GM12878 (cell line): ENCODE measurements at regions not wholly inside any gene's neighbourhood (a gene's known extent, or its start where the extent isn't known, plus 50 kb on each side); places are given as distances from the start of the nearest gene placed in this dataset.

Source experiments
- BMI1 ChIP-seq: fragments of 450-650 bp; IDR thresholded peaks from 2 replicates; pipeline ENCODE4 v1.6.1; 2016; ENCODE audit warnings: mild to moderate bottlenecking, moderate library complexity, borderline replicate concordance
- EP300 ChIP-seq, 2 experiments: fragments of 150-350 bp in 1 of 2; IDR thresholded peaks; 2 replicates each; pipeline ENCODE4 v1.6.1; 2011 to 2012; ENCODE audit warnings: low read depth in 2 of 2, low read length in 2 of 2, borderline replicate concordance in 1 of 2, improper control_type of control experiment in 1 of 2, inconsistent platforms in 1 of 2; ENCODE audit not compliant: control insufficient read depth in 1 of 2
- IRF4 ChIP-seq: IDR thresholded peaks from 2 replicates; pipeline ENCODE4 v1.6.1; 2011; ENCODE audit warnings: low read depth, low read length
- TF ChIP-seq, protein P1 (sequence below), 3 experiments: IDR thresholded peaks in 2 of 3; conservative IDR thresholded peaks in 1 of 3; 2 replicates each; pipeline ENCODE4 v1.5.1; 2011; ENCODE audit warnings: low read depth in 3 of 3, low read length in 3 of 3, mild to moderate bottlenecking in 3 of 3, control low read depth in 2 of 3, moderate library complexity in 2 of 3, inconsistent platforms in 1 of 3, mixed read lengths in 1 of 3; ENCODE audit not compliant: control insufficient read depth in 2 of 3, insufficient read depth in 1 of 3; ENCODE audit errors: extremely low read depth in 1 of 3

- TF ChIP-seq BMI1 (no peak), IRF4 (no peak), EP300 (IDR thresholded peaks at IDR 0.05; ENCODE audit: borderline replicate concordance in 1 of 2, control insufficient read depth in 1 of 2, low read depth in 2 of 2, low read length in 2 of 2) (no peak)
- TF ChIP-seq, protein P1, sequence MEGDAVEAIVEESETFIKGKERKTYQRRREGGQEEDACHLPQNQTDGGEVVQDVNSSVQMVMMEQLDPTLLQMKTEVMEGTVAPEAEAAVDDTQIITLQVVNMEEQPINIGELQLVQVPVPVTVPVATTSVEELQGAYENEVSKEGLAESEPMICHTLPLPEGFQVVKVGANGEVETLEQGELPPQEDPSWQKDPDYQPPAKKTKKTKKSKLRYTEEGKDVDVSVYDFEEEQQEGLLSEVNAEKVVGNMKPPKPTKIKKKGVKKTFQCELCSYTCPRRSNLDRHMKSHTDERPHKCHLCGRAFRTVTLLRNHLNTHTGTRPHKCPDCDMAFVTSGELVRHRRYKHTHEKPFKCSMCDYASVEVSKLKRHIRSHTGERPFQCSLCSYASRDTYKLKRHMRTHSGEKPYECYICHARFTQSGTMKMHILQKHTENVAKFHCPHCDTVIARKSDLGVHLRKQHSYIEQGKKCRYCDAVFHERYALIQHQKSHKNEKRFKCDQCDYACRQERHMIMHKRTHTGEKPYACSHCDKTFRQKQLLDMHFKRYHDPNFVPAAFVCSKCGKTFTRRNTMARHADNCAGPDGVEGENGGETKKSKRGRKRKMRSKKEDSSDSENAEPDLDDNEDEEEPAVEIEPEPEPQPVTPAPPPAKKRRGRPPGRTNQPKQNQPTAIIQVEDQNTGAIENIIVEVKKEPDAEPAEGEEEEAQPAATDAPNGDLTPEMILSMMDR (IDR thresholded peaks at IDR 0.05 in 2 of 3, conservative IDR thresholded peaks at IDR 0.05 in 1 of 3; ENCODE audit: control insufficient read depth in 2 of 3, extremely low read depth in 1 of 3, insufficient read depth in 1 of 3, low read depth in 3 of 3, low read length in 3 of 3) = no peak
These were observed 430.1 kb downstream of the GBA3 start for GRCh38 chr4:23122666-23123400.
